ENCODE measurements at regions not wholly inside any gene's neighbourhood (a gene's known extent, or its start where the extent isn't known, plus 50 kb on each side); places are given as distances from the start of the nearest gene placed in this dataset.

DNA sequence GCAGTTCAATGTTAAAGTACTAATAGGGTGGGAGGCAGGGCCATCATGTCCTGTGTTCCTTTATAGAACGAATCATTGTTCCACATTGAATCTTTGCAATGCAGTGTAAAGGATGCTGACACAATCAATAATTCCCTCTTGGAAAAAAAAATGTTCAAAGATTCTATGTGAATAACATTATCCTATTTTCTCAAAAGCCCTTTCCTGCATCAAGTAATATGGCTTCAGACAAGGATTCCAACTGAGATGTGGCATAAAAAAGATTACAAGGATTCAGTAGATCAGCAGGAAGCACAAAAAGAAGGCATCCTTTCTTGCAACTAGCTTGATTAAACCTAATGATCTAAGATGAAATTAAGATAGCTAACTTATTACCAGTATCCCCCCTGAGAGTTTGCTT lies 454.0 kb upstream of the CADM2 start:
- H3K36me3 ChIP-seq: no peaks in the 10 kb centered on the region
- no peak overlapping the region for H3K4me3 ChIP-seq
- TF ChIP-seq, protein P1, sequence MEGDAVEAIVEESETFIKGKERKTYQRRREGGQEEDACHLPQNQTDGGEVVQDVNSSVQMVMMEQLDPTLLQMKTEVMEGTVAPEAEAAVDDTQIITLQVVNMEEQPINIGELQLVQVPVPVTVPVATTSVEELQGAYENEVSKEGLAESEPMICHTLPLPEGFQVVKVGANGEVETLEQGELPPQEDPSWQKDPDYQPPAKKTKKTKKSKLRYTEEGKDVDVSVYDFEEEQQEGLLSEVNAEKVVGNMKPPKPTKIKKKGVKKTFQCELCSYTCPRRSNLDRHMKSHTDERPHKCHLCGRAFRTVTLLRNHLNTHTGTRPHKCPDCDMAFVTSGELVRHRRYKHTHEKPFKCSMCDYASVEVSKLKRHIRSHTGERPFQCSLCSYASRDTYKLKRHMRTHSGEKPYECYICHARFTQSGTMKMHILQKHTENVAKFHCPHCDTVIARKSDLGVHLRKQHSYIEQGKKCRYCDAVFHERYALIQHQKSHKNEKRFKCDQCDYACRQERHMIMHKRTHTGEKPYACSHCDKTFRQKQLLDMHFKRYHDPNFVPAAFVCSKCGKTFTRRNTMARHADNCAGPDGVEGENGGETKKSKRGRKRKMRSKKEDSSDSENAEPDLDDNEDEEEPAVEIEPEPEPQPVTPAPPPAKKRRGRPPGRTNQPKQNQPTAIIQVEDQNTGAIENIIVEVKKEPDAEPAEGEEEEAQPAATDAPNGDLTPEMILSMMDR (IDR thresholded peaks at IDR 0.05): no peak
- intact Hi-C loops (cut with DNase I; ENCODE audit: low total_unique reads): no loop called here
- no peak for DNase-seq
- no peaks in the 10 kb centered on the region for H3K27me3 ChIP-seq
- H3K27ac ChIP-seq: no peak overlapping the region
- H3K9me3 ChIP-seq: no peaks in the 10 kb centered on the region
- H3K4me1 ChIP-seq: no peaks in the 10 kb centered on the region

DNA sequence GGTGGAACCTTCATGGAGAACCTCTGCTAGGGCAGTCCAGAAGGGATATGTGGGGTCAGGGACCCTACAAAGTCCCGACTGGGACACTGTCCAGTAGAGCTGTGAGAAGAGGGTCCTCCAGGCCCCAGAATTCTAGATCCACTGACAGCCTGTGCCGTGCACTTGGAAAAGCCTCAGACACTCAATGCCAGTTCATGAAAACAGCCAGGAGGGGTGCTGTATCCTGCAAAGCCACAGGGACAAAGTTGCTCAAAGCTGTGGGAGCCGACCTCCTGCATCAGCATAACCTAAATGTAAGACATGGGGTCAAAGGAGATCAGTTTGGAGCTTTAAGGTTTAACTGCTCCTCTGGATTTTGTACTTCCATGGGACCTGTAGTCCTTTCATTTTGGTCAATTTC lies 448.8 kb upstream of the CADM2 start:
- Histone ChIP-seq H3K27me3 (no peaks in the 10 kb centered on the region), H3K4me3 (no peak overlapping the region), H3K9me3 (no peaks in the 10 kb centered on the region), H3K4me1 (no peaks in the 10 kb centered on the region), H3K36me3 (no peaks in the 10 kb centered on the region), H3K27ac (no peak overlapping the region)
- TF ChIP-seq, protein P1 (IDR thresholded peaks at IDR 0.05): no peak
- intact Hi-C loops (cut with DNase I; ENCODE audit: low total_unique reads): no loop called here
- DNase-seq: no peak

DNA sequence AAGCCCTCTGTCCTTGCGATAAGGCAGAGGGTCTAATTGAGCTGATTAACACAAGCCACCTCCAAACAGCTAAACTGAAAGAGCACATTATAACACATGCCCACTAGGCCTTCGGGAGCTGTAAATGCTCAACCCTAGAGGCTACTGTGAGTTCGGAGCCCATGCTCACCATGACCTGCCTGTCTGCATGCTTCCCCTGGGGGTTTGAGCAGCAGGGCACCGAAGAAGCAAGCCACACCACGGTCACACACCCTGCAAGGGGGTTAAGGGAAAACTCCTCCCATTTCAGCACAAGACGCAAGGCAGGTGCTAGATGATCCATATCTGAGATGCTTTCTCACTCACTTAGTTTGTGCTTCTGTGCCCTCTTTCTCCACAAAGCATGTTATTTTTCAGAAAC lies 435.9 kb upstream of the CADM2 start:
- H3K4me3 ChIP-seq: no peak overlapping the region
- TF ChIP-seq, protein P1 (IDR thresholded peaks at IDR 0.05): no peak
- no peak overlapping the region for H3K27ac ChIP-seq
- no peaks in the 10 kb centered on the region for H3K4me1 ChIP-seq
- no peaks in the 10 kb centered on the region for H3K27me3 ChIP-seq
- H3K9me3 ChIP-seq: no peaks in the 10 kb centered on the region
- no peak for DNase-seq
- intact Hi-C loops (cut with DNase I; ENCODE audit: low total_unique reads): no loop called here
- no peaks in the 10 kb centered on the region for H3K36me3 ChIP-seq

DNA sequence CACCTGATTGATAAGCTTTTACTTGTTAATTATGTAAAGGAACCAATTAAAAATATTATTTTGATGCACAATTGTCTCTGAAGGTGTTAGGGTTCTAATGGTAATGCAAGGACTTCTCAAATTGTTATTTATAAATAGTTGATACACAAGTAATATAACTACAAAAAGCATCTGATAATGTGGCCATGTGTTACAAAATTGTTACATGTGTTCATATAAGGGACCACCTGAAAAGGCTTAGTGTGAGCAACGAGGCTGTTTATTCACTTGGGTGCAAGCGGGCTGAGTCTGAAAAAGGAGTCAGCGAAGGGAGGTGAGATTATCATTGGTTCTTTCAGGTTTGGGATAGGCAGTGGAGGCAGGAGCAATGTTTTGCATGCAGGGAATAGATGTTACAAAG lies 421.9 kb upstream of the CADM2 start:
- TF ChIP-seq, protein P1 (IDR thresholded peaks at IDR 0.05): no peak
- Histone ChIP-seq H3K9me3 (peaks cover 0 to 14% (median 2%) of the 10 kb centered on the region in 3 donors), H3K36me3 (no peaks in the 10 kb centered on the region), H3K4me3 (no peak overlapping the region), H3K4me1 (no peaks in the 10 kb centered on the region), H3K27me3 (no peaks in the 10 kb centered on the region), H3K27ac (no peak overlapping the region)
- intact Hi-C loops (cut with DNase I; ENCODE audit: low total_unique reads): no loop called here
- no peak for DNase-seq

DNA sequence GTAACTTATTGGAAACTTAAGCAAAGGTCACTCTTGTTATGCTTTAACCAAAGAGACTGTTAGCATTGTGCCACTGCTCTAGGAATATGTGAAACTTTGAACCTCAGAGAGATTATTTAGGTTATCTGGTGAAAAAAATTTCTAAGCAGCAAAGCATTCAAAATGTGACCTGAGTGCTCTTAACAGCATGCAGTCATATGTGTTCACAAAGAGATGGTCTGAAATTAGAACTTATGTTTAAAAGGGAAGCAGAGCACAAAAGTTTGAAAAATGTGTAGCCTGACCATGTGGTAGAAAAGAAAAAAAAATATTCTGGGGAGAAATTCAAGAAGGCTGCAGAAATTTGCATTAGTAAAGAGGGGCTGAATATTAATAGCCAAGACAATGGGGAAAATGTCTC lies 420.2 kb upstream of the CADM2 start:
- Histone ChIP-seq H3K27me3 (no peaks in the 10 kb centered on the region), H3K9me3 (peaks cover 0 to 14% (median 2%) of the 10 kb centered on the region in 3 donors), H3K27ac (no peak overlapping the region), H3K4me3 (no peak overlapping the region), H3K36me3 (no peaks in the 10 kb centered on the region), H3K4me1 (no peaks in the 10 kb centered on the region)
- TF ChIP-seq, protein P1 (IDR thresholded peaks at IDR 0.05): no peak
- intact Hi-C loops (cut with DNase I; ENCODE audit: low total_unique reads): no loop called here
- DNase-seq: no peak

DNA sequence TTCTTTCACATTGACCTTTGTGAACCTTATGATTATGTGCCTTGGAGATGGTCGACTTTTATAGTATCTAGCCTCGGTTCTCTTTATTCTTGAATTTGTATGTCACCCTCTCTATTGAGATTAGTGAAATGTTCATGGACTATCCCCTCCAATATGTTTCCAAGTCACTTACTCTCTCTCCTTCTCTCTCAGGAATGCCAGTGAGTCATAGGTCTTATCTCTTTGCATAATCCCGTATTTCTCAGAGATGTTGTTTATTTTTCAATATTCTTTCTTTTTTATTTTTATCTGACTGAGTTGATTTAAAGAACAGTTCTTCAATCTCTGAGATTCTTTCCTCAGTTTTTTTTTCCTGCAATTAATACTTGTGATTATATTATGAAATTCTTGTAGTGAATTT lies 411.6 kb upstream of the CADM2 start:
- no peaks in the 10 kb centered on the region for H3K9me3 ChIP-seq
- no peak for DNase-seq
- intact Hi-C loops (cut with DNase I; ENCODE audit: low total_unique reads): no loop called here
- no peak overlapping the region for H3K27ac ChIP-seq
- H3K36me3 ChIP-seq: no peaks in the 10 kb centered on the region
- H3K27me3 ChIP-seq: no peaks in the 10 kb centered on the region
- H3K4me1 ChIP-seq: no peaks in the 10 kb centered on the region
- no peak overlapping the region for H3K4me3 ChIP-seq
- TF ChIP-seq, protein P1 (IDR thresholded peaks at IDR 0.05): no peak
